ENCODE measurements at regions not wholly inside any gene's neighbourhood (a gene's known extent, or its start where the extent isn't known, plus 50 kb on each side); places are given as distances from the start of the nearest gene placed in this dataset.

- no peak overlapping the region for H3K4me3 ChIP-seq (ENCODE audit: low read depth in 2 of 2, low read length in 2 of 2)
- ATAC-seq (no peak), DNase-seq (ENCODE audit: low read depth, low spot score) (no peak)
- H3K36me3 ChIP-seq (ENCODE audit: control insufficient read depth, insufficient read depth, low read length), result no peaks in the 10 kb centered on the region; the same call in 1 of the 2 replicates
- ChIA-PET POLR2A (no interaction called here), CTCF (no interaction called here)
- intact Hi-C loops (cut with micrococcal nuclease; ENCODE audit: unreplicated experiment), result no loop called here
- H3K4me1 ChIP-seq (ENCODE audit: control insufficient read depth, insufficient read depth, low read length), result no peaks in the 10 kb centered on the region
- BruUV-seq (replicated peaks), result no TSS peak
- in situ Hi-C loops (cut with HindIII; ENCODE audit: low pct_unique_long_range_greater_than_20kb, low sequenced_read_pairs), result no loop called here
- no peaks in the 10 kb centered on the region; the same call in 1 of the 2 replicates for H3K27me3 ChIP-seq (ENCODE audit: control insufficient read depth, insufficient read depth, low read length)
- H3K27ac ChIP-seq (ENCODE audit: low read length), result no peak overlapping the region
- no peak for TF ChIP-seq POLR2AphosphoS5 (IDR thresholded peaks at IDR 0.05; ENCODE audit: low read depth, low read length)
- no peak for TF ChIP-seq TCF7L2 (IDR thresholded peaks at IDR 0.05; ENCODE audit: low read depth, low read length)
- TF ChIP-seq, protein P1, sequence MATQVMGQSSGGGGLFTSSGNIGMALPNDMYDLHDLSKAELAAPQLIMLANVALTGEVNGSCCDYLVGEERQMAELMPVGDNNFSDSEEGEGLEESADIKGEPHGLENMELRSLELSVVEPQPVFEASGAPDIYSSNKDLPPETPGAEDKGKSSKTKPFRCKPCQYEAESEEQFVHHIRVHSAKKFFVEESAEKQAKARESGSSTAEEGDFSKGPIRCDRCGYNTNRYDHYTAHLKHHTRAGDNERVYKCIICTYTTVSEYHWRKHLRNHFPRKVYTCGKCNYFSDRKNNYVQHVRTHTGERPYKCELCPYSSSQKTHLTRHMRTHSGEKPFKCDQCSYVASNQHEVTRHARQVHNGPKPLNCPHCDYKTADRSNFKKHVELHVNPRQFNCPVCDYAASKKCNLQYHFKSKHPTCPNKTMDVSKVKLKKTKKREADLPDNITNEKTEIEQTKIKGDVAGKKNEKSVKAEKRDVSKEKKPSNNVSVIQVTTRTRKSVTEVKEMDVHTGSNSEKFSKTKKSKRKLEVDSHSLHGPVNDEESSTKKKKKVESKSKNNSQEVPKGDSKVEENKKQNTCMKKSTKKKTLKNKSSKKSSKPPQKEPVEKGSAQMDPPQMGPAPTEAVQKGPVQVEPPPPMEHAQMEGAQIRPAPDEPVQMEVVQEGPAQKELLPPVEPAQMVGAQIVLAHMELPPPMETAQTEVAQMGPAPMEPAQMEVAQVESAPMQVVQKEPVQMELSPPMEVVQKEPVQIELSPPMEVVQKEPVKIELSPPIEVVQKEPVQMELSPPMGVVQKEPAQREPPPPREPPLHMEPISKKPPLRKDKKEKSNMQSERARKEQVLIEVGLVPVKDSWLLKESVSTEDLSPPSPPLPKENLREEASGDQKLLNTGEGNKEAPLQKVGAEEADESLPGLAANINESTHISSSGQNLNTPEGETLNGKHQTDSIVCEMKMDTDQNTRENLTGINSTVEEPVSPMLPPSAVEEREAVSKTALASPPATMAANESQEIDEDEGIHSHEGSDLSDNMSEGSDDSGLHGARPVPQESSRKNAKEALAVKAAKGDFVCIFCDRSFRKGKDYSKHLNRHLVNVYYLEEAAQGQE (IDR thresholded peaks at IDR 0.05; ENCODE audit: insufficient read depth in 1 of 2, low read depth in 2 of 2, low read length in 1 of 2), result no peak
- TF ChIP-seq, protein P2, sequence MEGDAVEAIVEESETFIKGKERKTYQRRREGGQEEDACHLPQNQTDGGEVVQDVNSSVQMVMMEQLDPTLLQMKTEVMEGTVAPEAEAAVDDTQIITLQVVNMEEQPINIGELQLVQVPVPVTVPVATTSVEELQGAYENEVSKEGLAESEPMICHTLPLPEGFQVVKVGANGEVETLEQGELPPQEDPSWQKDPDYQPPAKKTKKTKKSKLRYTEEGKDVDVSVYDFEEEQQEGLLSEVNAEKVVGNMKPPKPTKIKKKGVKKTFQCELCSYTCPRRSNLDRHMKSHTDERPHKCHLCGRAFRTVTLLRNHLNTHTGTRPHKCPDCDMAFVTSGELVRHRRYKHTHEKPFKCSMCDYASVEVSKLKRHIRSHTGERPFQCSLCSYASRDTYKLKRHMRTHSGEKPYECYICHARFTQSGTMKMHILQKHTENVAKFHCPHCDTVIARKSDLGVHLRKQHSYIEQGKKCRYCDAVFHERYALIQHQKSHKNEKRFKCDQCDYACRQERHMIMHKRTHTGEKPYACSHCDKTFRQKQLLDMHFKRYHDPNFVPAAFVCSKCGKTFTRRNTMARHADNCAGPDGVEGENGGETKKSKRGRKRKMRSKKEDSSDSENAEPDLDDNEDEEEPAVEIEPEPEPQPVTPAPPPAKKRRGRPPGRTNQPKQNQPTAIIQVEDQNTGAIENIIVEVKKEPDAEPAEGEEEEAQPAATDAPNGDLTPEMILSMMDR (IDR thresholded peaks at IDR 0.05), result no peak
- H3K9me3 ChIP-seq (ENCODE audit: control insufficient read depth, insufficient read depth, low read depth, low read length), result no peaks in the 10 kb centered on the region
These were observed 499.5 kb upstream of the PSMD7 start for GRCh38 chr16:73797115-73797514.

- Histone ChIP-seq H3K36me3 (ENCODE audit: control insufficient read depth, insufficient read depth, low read length) (no peaks in the 10 kb centered on the region; the same call in 1 of the 2 replicates), H3K27ac (ENCODE audit: low read length) (no peak overlapping the region), H3K4me3 (ENCODE audit: low read depth in 2 of 2, low read length in 2 of 2) (no peak overlapping the region), H3K4me1 (ENCODE audit: control insufficient read depth, insufficient read depth, low read length) (no peaks in the 10 kb centered on the region), H3K9me3 (ENCODE audit: control insufficient read depth, insufficient read depth, low read depth, low read length) (no peaks in the 10 kb centered on the region), H3K27me3 (ENCODE audit: control insufficient read depth, insufficient read depth, low read length) (no peaks in the 10 kb centered on the region; the same call in 1 of the 2 replicates)
- TF ChIP-seq, protein P1 (IDR thresholded peaks at IDR 0.05; ENCODE audit: insufficient read depth in 1 of 2, low read depth in 2 of 2, low read length in 1 of 2), result no peak
- TF ChIP-seq POLR2AphosphoS5 (IDR thresholded peaks at IDR 0.05; ENCODE audit: low read depth, low read length) (no peak), TCF7L2 (IDR thresholded peaks at IDR 0.05; ENCODE audit: low read depth, low read length) (no peak), SIN3A (IDR thresholded peaks at IDR 0.05; ENCODE audit: borderline replicate concordance, insufficient read depth, low read depth, low read length) (no peak)
- TF ChIP-seq, protein P2 (IDR thresholded peaks at IDR 0.05), result no peak
- POLR2A ChIA-PET, result no interaction called here
- no TSS peak for BruUV-seq (replicated peaks)
- ATAC-seq (no peak), DNase-seq (ENCODE audit: low read depth, low spot score) (no peak)
- intact Hi-C loops (cut with micrococcal nuclease; ENCODE audit: unreplicated experiment), result no loop called here
- CTCF ChIA-PET, result no interaction called here
- in situ Hi-C loops (cut with HindIII; ENCODE audit: low pct_unique_long_range_greater_than_20kb, low sequenced_read_pairs), result no loop called here
These were observed 500.4 kb upstream of the PSMD7 start for GRCh38 chr16:73796241-73796640.

Measured in Panc1 (cell line).